ENCODE measurements at regions not wholly inside any gene's neighbourhood (a gene's known extent, or its start where the extent isn't known, plus 50 kb on each side); places are given as distances from the start of the nearest gene placed in this dataset.

GRCh38 chr10:117690359-117690758, 147.8 kb downstream of the EMX2 start:
- TF ChIP-seq CTCF (IDR thresholded peaks at IDR 0.05 in 4 of 5, conservative IDR thresholded peaks at IDR 0.05 in 1 of 5) = no peak
- no peak for TF ChIP-seq POLR2A (IDR thresholded peaks at IDR 0.05)

Measured in gastrocnemius medialis (tissue), 4 donors.